GM15510 (cell line): ENCODE measurements at regions not wholly inside any gene's neighbourhood (a gene's known extent, or its start where the extent isn't known, plus 50 kb on each side); places are given as distances from the start of the nearest gene placed in this dataset.

Source experiments
- POLR2A ChIP-seq: IDR thresholded peaks from 3 replicates; pipeline ENCODE4 v1.6.1; 2011; ENCODE audit warnings: borderline replicate concordance; ENCODE audit not compliant: insufficient read length; ENCODE audit errors: extremely low read depth

DNA sequence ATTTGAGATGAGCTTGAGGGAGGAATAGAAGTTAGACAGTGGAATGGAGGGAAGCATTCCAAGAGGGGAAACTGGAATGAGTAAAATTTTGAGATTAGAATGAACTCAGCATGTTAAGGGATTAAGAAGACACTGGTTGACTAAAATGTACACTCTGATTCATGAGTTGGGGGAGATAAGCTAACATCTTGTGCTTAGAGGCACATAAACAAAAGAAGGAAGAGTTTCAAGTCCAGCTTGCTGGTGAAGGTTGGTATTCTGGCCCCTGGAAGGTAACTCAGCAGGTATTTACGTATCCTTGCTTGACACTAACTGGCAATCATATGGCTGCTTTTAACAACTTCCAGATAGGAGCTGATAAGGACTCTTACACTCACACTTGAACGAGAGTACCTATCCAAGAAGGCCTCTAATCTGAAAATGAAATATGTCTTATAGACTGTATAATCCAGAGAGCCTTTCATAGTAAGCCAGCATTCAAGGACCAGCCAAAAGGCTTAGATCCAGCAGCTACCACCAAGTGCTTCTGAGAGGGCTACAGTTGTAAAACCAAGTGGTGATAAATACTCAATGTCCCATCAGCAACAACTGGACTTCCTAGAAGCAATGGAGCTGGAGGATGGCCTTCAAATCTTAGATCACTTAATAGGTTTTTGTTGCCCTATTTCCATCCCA lies 149.7 kb upstream of the SERP2 start:
- TF ChIP-seq POLR2A, result no peak

GRCh38 chr13:44224450-44225149 lies 149.0 kb upstream of the SERP2 start:
- no peak for TF ChIP-seq POLR2A

DNA sequence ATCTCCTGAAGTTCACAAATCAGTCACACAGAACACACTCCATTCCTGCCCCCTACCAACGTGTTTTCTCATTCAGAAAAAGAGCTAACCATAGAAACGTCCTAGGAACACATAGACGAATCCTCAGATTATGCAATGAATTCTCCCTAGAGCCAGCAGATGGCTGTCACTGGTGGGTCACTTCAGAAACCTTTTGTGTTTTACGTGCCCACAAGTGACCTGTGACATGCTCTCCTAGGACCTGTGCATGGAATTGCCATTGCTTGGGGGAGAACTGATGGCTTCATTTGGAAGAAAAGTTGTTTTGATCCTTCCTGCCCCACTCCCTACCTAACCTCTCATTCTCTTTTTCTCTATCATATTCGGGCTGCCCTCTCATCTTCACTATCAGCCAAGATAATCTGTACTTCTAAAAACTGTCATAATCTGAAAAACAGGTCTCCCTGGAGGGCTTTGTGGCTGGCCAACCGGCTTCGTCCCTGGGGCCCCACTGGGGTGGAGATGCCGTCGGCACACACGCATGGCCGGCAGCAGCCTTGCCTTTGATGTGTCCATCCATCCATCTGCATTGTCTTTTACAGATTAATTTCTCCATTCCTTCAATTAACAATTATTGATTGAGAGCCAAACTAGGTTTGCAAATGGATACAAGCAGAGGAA lies 144.1 kb upstream of the SERP2 start:
- TF ChIP-seq POLR2A, result no peak

DNA sequence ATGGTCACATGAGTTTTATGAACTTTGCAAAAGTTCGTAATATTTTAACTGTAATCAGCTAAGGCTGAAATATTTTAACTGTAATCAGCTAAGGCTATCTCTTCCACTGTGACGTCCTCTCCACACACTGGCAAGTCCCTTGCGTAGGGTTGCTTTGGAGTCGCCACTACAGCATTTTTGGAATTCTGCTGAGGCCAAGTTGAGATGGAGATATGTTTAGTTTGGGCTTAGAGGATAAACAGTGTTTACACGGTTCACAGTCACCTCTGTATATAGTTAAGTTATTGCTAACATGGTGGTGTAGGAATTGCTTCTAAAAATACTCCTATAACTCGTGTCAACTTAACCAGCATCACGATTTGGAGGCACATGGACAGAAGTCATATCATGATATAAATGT lies 143.6 kb upstream of the SERP2 start:
- no peak for TF ChIP-seq POLR2A

GRCh38 chr13:44230736-44231135 lies 142.9 kb upstream of the SERP2 start:
- TF ChIP-seq POLR2A, result no peak

DNA sequence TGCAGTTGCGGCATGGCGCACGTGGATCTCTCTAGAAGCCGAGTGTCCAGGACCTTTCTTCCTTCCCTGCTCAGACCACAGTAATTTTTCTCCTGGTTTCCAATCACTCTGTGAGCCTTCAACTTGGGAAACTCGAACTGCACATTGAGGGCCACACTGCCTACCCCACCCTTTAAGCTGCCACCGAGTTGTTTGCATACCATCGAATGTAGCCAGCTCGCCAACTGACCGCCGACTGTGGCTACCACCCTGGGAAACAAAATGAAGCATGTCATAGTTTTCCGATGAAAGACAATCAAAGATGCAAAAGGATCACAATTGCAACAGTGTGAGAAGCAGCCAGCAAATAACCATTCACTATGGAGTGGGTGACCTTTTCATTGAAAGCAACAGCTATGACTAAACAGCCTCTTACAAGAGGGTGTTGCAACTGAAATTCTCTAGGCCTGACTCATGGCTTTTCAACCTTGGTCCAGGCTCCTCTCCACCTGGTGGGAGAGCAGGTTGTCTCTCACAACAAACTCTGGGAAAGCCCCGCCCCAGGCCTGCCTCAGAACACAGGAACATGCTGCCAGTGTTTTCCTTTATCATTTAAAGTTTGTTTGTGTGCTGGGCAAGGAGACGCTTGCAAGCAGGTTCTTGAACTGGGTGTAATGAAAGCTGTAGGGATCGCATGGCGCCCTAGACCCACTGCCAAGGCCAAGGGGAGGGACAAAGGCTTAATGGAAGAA lies 141.7 kb upstream of the SERP2 start:
- TF ChIP-seq POLR2A, result no peak

DNA sequence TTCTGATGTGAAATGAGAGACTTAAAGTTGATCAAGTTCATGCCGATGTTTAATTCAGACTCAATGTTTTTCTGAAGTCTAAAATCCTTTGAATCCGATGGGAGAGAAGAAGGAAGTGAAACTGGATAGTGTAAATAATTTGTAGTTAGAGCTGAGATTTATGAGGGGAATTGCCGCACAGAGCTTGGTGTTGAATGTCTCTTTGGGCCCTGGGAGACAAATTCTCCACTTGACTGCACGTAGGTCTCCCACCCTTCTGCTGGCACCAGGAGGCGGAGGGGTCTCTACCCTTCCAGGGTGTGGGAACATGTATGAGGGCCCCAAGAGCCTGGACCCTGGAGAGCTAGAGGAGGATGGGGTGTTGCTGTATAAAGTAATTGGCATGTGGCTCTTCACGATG lies 140.8 kb upstream of the SERP2 start:
- TF ChIP-seq POLR2A, result no peak

- TF ChIP-seq POLR2A, result no peak
Observed at GRCh38 chr13:44234566-44234965, 139.1 kb upstream of the SERP2 start.

DNA sequence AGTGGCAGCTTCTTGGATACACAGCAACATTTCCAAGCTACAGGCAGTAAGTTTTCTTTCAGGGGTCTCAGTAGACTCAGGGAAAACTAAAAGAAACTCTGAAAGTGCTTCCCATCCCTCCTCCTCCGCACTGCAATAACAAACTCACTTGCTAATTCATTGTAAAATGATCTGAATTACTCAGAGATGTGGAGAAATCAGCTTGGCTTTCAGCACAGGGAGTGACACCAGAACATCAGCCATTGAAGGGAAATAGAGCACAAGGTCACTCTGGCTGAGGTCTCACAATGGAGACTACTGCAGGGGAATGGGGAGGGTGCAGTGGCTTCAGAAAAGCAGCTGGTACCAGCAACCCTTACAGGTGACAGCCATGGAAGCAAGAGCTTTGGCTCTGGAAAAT lies 137.3 kb upstream of the SERP2 start:
- TF ChIP-seq POLR2A, result no peak

DNA sequence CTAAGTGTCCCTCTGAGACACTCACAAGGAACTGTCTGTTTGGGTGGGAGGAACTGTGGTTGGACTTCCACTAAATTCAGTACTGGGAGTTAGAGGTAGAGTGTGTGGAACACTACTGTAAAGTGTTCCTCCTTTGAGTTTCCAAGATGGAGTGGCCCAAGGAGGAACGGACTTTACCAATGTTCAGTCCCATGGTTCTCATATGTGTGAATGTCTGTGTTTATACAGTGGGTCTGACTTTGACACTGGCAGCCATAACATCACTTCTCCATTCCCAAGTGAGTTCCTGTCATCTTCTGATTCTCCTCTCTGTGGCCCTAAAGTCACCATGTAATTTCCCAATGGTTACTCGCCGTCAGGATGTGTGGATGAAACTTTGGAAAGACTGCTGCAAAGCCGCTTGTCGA lies 136.8 kb upstream of the SERP2 start:
- TF ChIP-seq POLR2A, result no peak

GRCh38 chr13:44237276-44237767 lies 136.3 kb upstream of the SERP2 start:
- TF ChIP-seq POLR2A, result no peak

- TF ChIP-seq POLR2A, result no peak
Observed at GRCh38 chr13:44237881-44238421, 135.7 kb upstream of the SERP2 start.

- no peak for TF ChIP-seq POLR2A
Observed at GRCh38 chr13:44240611-44241145, 132.9 kb upstream of the SERP2 start.

DNA sequence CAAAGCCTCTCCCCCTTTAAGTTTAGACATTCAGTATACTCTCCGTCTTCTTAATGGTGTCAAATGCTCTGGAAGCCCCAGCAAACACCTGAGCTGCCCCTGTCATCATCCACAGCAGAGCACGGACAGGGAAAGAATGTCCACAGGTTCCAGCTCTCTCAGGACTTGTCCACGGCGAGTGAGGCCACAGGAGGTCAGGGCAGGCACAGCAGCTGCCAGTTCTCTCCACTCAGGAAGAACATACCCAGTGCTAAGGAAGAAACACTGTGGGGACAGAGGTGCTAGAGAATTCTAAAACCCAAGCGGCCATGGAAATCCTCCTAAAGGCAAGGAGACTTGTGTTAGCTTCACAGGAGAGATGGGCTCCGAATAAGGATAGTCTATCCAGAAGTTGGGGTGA lies 132.0 kb upstream of the SERP2 start:
- no peak for TF ChIP-seq POLR2A
